Stomach (tissue), 8 donors: ENCODE measurements at regions not wholly inside any gene's neighbourhood (a gene's known extent, or its start where the extent isn't known, plus 50 kb on each side); places are given as distances from the start of the nearest gene placed in this dataset.

Experiments used
- DNase-seq, 2 donors: peaks; one replicate each; pipeline versions ENCODE4 v3.0.0 to v3.0.0-alpha.2; 2013 to 2019
- H3K27ac ChIP-seq, 5 donors: fragments of 200-600 bp in 4 of 5; sonication (generic) in 4 of 5; one replicate each; pipeline ENCODE4 v1.5.1; 2013 to 2019; ENCODE audit warnings: mild to moderate bottlenecking in 1 of 5, moderate library complexity in 1 of 5
- H3K27me3 ChIP-seq, 3 donors: fragments of 200-600 bp; sonication (generic); one replicate each; pipeline ENCODE4 v1.5.1; 2017 to 2019; ENCODE audit warnings: mixed run types in 1 of 3
- H3K36me3 ChIP-seq, 4 donors: fragments of 200-600 bp; sonication (generic); 1 replicate in 3 of 4; 2 replicates in 1 of 4; pipeline ENCODE4 v1.5.1; 2016 to 2019
- H3K4me1 ChIP-seq, 4 donors: fragments of 200-600 bp; sonication (generic); one replicate each; pipeline ENCODE4 v1.5.1; 2016 to 2019
- H3K4me3 ChIP-seq, 4 donors: fragments of 200-600 bp; sonication (generic) in 3 of 4; one replicate each; pipeline ENCODE4 v1.5.1; 2016 to 2019; ENCODE audit warnings: mild to moderate bottlenecking in 1 of 4
- H3K9me3 ChIP-seq, 4 donors: fragments of 200-600 bp; sonication (generic); one replicate each; pipeline ENCODE4 v1.5.1; 2016 to 2019
- CTCF ChIP-seq, 7 experiments: fragments of 450-650 bp in 4 of 7; fragments of 200-600 bp in 3 of 7; sonication (generic) in 3 of 7; IDR thresholded peaks; one replicate each; pipeline ENCODE4 v1.5.1; 2016 to 2019; ENCODE audit warnings: antibody characterized with exemption in 7 of 7, control low read depth in 2 of 7, mild to moderate bottlenecking in 1 of 7
- EP300 ChIP-seq: sonication (generic); formaldehyde crosslinking; IDR thresholded peaks from one replicate; pipeline ENCODE4 v1.6.1; 2017; ENCODE audit warnings: antibody characterized with exemption
- POLR2A ChIP-seq, 4 donors: fragments of 450-650 bp; IDR thresholded peaks; one replicate each; pipeline ENCODE4 v1.6.1; 2016; ENCODE audit warnings: antibody characterized with exemption in 4 of 4, control low read depth in 2 of 4, mild to moderate bottlenecking in 1 of 4, moderate library complexity in 1 of 4
- POLR2AphosphoS5 ChIP-seq, 3 donors: sonication (generic); formaldehyde crosslinking; IDR thresholded peaks; one replicate each; pipeline ENCODE4 v1.6.1; 2016; ENCODE audit warnings: antibody characterized with exemption in 3 of 3
- WGBS, 5 donors: extraction: QIAGEN DNeasy Blood & Tissue Kit in 3 of 5; methylation state at CpG; one replicate each; pipeline versions ENCODE4 v1.1.5 to v1.1.7; 2013 to 2018; 5-methylcytosine and 5-hydroxymethylcytosine counted together
- intact Hi-C: fragments of 100-400 bp; cut with DNase I; formaldehyde crosslinking; loops from one replicate; pipeline ENCODE4 v1.15.1; 2023; ENCODE audit warnings: low total_unique reads
- donor health status: healthy with polysubstance abuse.
- donor health status: Bipolar disorder and iron deficiency.
- donor health status: healthy.

DNA sequence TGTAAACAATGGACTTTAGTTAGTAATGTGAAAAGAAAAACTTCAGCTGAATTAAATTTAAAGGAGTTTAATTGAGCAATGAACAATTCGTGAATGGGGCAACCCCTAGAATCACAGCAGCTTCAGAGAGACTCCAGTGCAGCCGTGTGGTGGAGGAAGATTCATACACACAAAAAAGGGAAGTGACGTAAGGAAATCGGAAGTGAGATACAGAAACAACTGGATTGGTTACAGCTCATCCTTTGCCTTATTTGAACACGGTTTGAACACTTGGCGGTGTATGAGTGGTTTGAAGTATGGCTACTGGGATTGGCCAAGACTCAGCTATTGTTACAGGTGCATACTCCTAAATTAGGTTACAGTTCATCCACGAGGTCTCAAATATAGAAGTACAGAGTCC is 460.4 kb upstream of the ASIC2 start:
- peaks cover 0 to 16% (median 8%) of the 10 kb centered on the region in 4 donors for H3K9me3 ChIP-seq
- H3K4me3 ChIP-seq = no peak overlapping the region
- no peak overlapping the region for H3K27ac ChIP-seq
- TF ChIP-seq POLR2A (IDR thresholded peaks at IDR 0.05) (no peak), EP300 (no peak), POLR2AphosphoS5 (IDR thresholded peaks at IDR 0.05) (no peak), CTCF (IDR thresholded peaks at IDR 0.05) (no peak)
- H3K36me3 ChIP-seq = no peaks in the 10 kb centered on the region
- WGBS, 5 donors = 48 to 64% (median 60%) methylated on average over 7 of the region's 7 CpGs
- H3K4me1 ChIP-seq = peaks cover 0 to 14% (median 11%) of the 10 kb centered on the region in 4 donors
- DNase-seq = no peak
- H3K27me3 ChIP-seq = peaks cover 0 to 58% (median 10%) of the 10 kb centered on the region in 3 donors
- intact Hi-C loops = no loop called here

DNA sequence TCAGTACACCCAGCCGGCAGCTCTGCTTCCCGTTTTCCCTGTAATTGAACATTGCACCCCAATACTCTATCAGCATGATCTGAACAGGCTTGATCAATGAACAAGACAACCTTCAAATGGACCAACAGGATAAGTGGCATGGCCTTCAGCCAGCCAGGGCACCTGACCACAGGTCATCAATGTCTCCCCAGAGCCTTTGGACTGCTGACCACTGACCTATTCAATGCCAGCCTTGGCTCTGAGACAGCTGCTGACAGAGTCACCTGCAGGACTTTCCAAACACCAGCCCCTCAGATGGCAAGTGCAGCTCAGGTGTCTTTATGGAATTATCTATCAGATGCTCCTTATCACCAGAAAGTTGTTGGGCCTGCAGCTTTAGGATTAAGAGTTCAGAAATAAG is 462.9 kb upstream of the ASIC2 start:
- peaks cover 0 to 10% (median 8%) of the 10 kb centered on the region in 4 donors for H3K4me1 ChIP-seq
- peaks cover 0 to 16% (median 8%) of the 10 kb centered on the region in 4 donors for H3K9me3 ChIP-seq
- no peak for DNase-seq
- TF ChIP-seq POLR2AphosphoS5 (IDR thresholded peaks at IDR 0.05) = no peak
- TF ChIP-seq CTCF (IDR thresholded peaks at IDR 0.05) = no peak
- no peak for TF ChIP-seq EP300
- no peak for TF ChIP-seq POLR2A (IDR thresholded peaks at IDR 0.05)
- no peak overlapping the region for H3K4me3 ChIP-seq
- H3K27ac ChIP-seq = no peak overlapping the region
- H3K36me3 ChIP-seq = no peaks in the 10 kb centered on the region
- intact Hi-C loops = no loop called here
- H3K27me3 ChIP-seq = peaks cover 0 to 45% (median 10%) of the 10 kb centered on the region in 3 donors
- WGBS, 5 donors = 89 to 96% (median 94%) methylated on average over 2 of the region's 2 CpGs

GRCh38 chr17:33765871-33766270 is 472.8 kb upstream of the ASIC2 start:
- TF ChIP-seq CTCF (IDR thresholded peaks at IDR 0.05) (no peak), POLR2A (IDR thresholded peaks at IDR 0.05) (no peak), POLR2AphosphoS5 (IDR thresholded peaks at IDR 0.05) (no peak), EP300 (no peak)
- Histone ChIP-seq H3K36me3 (no peaks in the 10 kb centered on the region), H3K27me3 (peaks cover 0 to 20% (median 0%) of the 10 kb centered on the region in 3 donors), H3K9me3 (no peaks in the 10 kb centered on the region), H3K4me1 (no peaks in the 10 kb centered on the region), H3K4me3 (no peak overlapping the region), H3K27ac (no peak overlapping the region)
- 82 to 97% (median 89%) methylated on average over 1 of the region's 1 CpG for WGBS, 5 donors
- intact Hi-C loops = no loop called here
- no peak for DNase-seq

GRCh38 chr17:33766721-33767120 is 473.6 kb upstream of the ASIC2 start:
- WGBS, 5 donors = 45 to 69% (median 55%) methylated on average over 3 of the region's 3 CpGs
- no peaks in the 10 kb centered on the region for H3K4me1 ChIP-seq
- H3K9me3 ChIP-seq = no peaks in the 10 kb centered on the region
- intact Hi-C loops = no loop called here
- TF ChIP-seq EP300 = no peak
- TF ChIP-seq CTCF (IDR thresholded peaks at IDR 0.05) = no peak
- no peak for TF ChIP-seq POLR2A (IDR thresholded peaks at IDR 0.05)
- no peak for TF ChIP-seq POLR2AphosphoS5 (IDR thresholded peaks at IDR 0.05)
- no peak overlapping the region for H3K27ac ChIP-seq
- no peaks in the 10 kb centered on the region for H3K36me3 ChIP-seq
- DNase-seq = no peak
- no peak overlapping the region for H3K4me3 ChIP-seq
- peaks cover 0 to 20% (median 0%) of the 10 kb centered on the region in 3 donors for H3K27me3 ChIP-seq
